CD14-positive monocyte (primary cell): ENCODE measurements at regions not wholly inside any gene's neighbourhood (a gene's known extent, or its start where the extent isn't known, plus 50 kb on each side); places are given as distances from the start of the nearest gene placed in this dataset.

Source experiments
- DNase-seq, 3 donors: peaks; one replicate each; pipeline ENCODE4 v3.0.0-alpha.2; 2011 to 2022
- H2AFZ ChIP-seq: 2 replicates; pipeline ENCODE4 v1.6.0; 2012; ENCODE audit warnings: mild to moderate bottlenecking, low read depth, low read length, inconsistent platforms; ENCODE audit not compliant: insufficient read depth, poor library complexity, severe bottlenecking
- H3K27ac ChIP-seq, 2 donors: 1 replicate in 1 of 2; 2 replicates in 1 of 2; pipeline ENCODE4 v1.5.1; 2012 to 2013; ENCODE audit warnings: low read length in 2 of 2, control low read depth in 1 of 2, inconsistent platforms in 1 of 2, low read depth in 1 of 2, mild to moderate bottlenecking in 1 of 2
- H3K27me3 ChIP-seq, 2 donors: one replicate each; pipeline versions ENCODE4 v1.6.0 to v1.6.1; 2011 to 2013; ENCODE audit warnings: low read length in 2 of 2; ENCODE audit not compliant: control insufficient read depth in 2 of 2, insufficient read depth in 2 of 2
- H3K36me3 ChIP-seq, 2 donors: replicated peaks in 1 of 2; 1 replicate in 1 of 2; 2 replicates in 1 of 2; pipeline versions ENCODE4 v1.5.1 to v1.6.1; 2012 to 2013; ENCODE audit warnings: low read length in 2 of 2, control low read depth in 1 of 2, inconsistent platforms in 1 of 2, mild to moderate bottlenecking in 1 of 2; ENCODE audit not compliant: insufficient read depth in 2 of 2, control insufficient read depth in 1 of 2
- H3K4me1 ChIP-seq, 2 donors: 1 replicate in 1 of 2; 2 replicates in 1 of 2; pipeline versions ENCODE4 v1.5.1 to v1.6.1; 2012 to 2013; ENCODE audit warnings: low read length in 2 of 2, control low read depth in 1 of 2, inconsistent platforms in 1 of 2, mild to moderate bottlenecking in 1 of 2, moderate library complexity in 1 of 2; ENCODE audit not compliant: insufficient read depth in 2 of 2, control insufficient read depth in 1 of 2
- H3K4me2 ChIP-seq: replicated peaks from 2 replicates; pipeline ENCODE3; 2012; ENCODE audit warnings: low read length, moderate library complexity, mild to moderate bottlenecking; ENCODE audit not compliant: poor library complexity, severe bottlenecking; ENCODE audit errors: extremely low read depth
- H3K4me3 ChIP-seq, 3 experiments: fragments of 200-600 bp in 1 of 3; sonication (generic) in 1 of 3; replicated peaks in 1 of 3; 1 replicate in 2 of 3; 2 replicates in 1 of 3; pipeline ENCODE4 v1.5.1; 2011 to 2013; ENCODE audit warnings: low read length in 3 of 3, mild to moderate bottlenecking in 3 of 3, control low read depth in 2 of 3, low read depth in 2 of 3, inconsistent platforms in 1 of 3, moderate library complexity in 1 of 3
- H3K79me2 ChIP-seq: 2 replicates; pipeline ENCODE4 v1.6.0; 2012; ENCODE audit warnings: mild to moderate bottlenecking, control low read depth, inconsistent platforms, low read length, moderate library complexity; ENCODE audit not compliant: insufficient read depth
- H3K9ac ChIP-seq: 2 replicates; pipeline ENCODE4 v1.6.0; 2017; ENCODE audit warnings: low read length, mild to moderate bottlenecking; ENCODE audit not compliant: insufficient read depth, poor library complexity, severe bottlenecking
- H3K9me3 ChIP-seq, 2 donors: replicated peaks in 1 of 2; 1 replicate in 1 of 2; 2 replicates in 1 of 2; pipeline versions ENCODE4 v1.5.1 to v1.6.1; 2012 to 2013; ENCODE audit warnings: low read length in 2 of 2, control low read depth in 1 of 2; ENCODE audit not compliant: control insufficient read depth in 1 of 2, insufficient read depth in 1 of 2
- H4K20me1 ChIP-seq: 2 replicates; pipeline ENCODE4 v1.6.0; 2012; ENCODE audit warnings: mild to moderate bottlenecking, low read length, control low read depth, moderate library complexity; ENCODE audit not compliant: insufficient read depth
- H3K27ac Mint-ChIP-seq, 7 donors: one replicate each; pipeline ENCODE4 v1.8.0; 2020; ENCODE audit warnings: mild to moderate bottlenecking in 7 of 7, mixed read lengths in 7 of 7, moderate library complexity in 6 of 7, inconsistent platforms in 2 of 7
- H3K27me3 Mint-ChIP-seq, 3 donors: one replicate each; pipeline ENCODE4 v1.8.0; 2021 to 2022; ENCODE audit warnings: low read depth in 3 of 3, mild to moderate bottlenecking in 3 of 3, mixed read lengths in 3 of 3, moderate library complexity in 3 of 3, inconsistent platforms in 1 of 3
- H3K36me3 Mint-ChIP-seq, 2 donors: one replicate each; pipeline ENCODE4 v1.8.0; 2020; ENCODE audit warnings: mixed read lengths in 2 of 2, inconsistent platforms in 1 of 2, mild to moderate bottlenecking in 1 of 2
- H3K4me1 Mint-ChIP-seq: one replicate; pipeline ENCODE4 v1.8.0; 2020; ENCODE audit warnings: mild to moderate bottlenecking, mixed read lengths
- H3K4me3 Mint-ChIP-seq, 2 donors: one replicate each; pipeline ENCODE4 v1.8.0; 2020; ENCODE audit warnings: mild to moderate bottlenecking in 2 of 2, mixed read lengths in 2 of 2, moderate library complexity in 1 of 2
- H3K9me3 Mint-ChIP-seq, 7 donors: one replicate each; pipeline ENCODE4 v1.8.0; 2020 to 2022; ENCODE audit warnings: mixed read lengths in 7 of 7, mild to moderate bottlenecking in 6 of 7, moderate library complexity in 6 of 7, inconsistent platforms in 2 of 7
- WGBS: methylation state at CpG from one replicate; pipeline ENCODE4 v1.1.5; 2013; ENCODE audit warnings: missing lambda C conversion rate; ENCODE audit not compliant: insufficient coverage; 5-methylcytosine and 5-hydroxymethylcytosine counted together
- intact Hi-C, 2 donors: fragments of 100-400 bp; cut with micrococcal nuclease; formaldehyde crosslinking; loops; one replicate each; pipeline versions ENCODE4 v1.15.0 to v1.15.1; 2023
- TF ChIP-seq, protein P1 (sequence below): fragments of 200-600 bp; IDR thresholded peaks from one replicate; pipeline ENCODE4 v1.8.0; 2022; ENCODE audit warnings: antibody characterized with exemption, mild to moderate bottlenecking

DNA sequence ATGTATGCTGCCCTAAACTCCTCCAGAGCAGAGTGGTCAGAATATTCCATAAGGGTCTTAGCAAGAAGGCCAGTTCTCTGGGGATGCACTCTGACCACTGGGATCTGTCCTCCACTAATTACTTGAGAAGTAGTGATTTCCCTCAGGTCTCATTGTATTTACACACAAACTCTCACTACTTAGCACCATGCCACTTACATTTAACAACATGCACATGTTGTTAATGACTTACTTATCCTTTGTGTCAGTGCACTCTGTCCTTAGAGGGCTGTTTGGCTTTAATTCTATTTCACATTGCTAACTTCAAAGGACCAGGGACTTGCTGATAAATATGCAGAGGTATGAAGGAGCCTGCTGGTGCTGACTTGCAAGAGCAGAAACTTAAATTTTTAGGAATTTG is 1415.5 kb upstream of the ACVR2A start:
- Histone ChIP-seq H3K9ac (no peak overlapping the region), H3K4me1 (no peaks in the 10 kb centered on the region), H3K27ac (no peak overlapping the region), H3K4me3 (no peak overlapping the region), H3K27me3 (no peaks in the 10 kb centered on the region), H3K36me3 (no peaks in the 10 kb centered on the region), H2AFZ (no peak overlapping the region), H3K4me2 (no peak overlapping the region), H3K79me2 (no peaks in the 10 kb centered on the region), H4K20me1 (no peaks in the 10 kb centered on the region), H3K9me3 (no peaks in the 10 kb centered on the region)
- H3K27me3 Mint-ChIP-seq = no peaks in the 10 kb centered on the region
- H3K9me3 Mint-ChIP-seq = peaks cover 0 to 2% (median 0%) of the 10 kb centered on the region in 7 donors
- TF ChIP-seq, protein P1, sequence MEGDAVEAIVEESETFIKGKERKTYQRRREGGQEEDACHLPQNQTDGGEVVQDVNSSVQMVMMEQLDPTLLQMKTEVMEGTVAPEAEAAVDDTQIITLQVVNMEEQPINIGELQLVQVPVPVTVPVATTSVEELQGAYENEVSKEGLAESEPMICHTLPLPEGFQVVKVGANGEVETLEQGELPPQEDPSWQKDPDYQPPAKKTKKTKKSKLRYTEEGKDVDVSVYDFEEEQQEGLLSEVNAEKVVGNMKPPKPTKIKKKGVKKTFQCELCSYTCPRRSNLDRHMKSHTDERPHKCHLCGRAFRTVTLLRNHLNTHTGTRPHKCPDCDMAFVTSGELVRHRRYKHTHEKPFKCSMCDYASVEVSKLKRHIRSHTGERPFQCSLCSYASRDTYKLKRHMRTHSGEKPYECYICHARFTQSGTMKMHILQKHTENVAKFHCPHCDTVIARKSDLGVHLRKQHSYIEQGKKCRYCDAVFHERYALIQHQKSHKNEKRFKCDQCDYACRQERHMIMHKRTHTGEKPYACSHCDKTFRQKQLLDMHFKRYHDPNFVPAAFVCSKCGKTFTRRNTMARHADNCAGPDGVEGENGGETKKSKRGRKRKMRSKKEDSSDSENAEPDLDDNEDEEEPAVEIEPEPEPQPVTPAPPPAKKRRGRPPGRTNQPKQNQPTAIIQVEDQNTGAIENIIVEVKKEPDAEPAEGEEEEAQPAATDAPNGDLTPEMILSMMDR = no peak
- H3K36me3 Mint-ChIP-seq = no peaks in the 10 kb centered on the region
- no peak for DNase-seq
- H3K4me3 Mint-ChIP-seq = no peak overlapping the region
- no peak overlapping the region for H3K27ac Mint-ChIP-seq
- H3K4me1 Mint-ChIP-seq = no peaks in the 10 kb centered on the region
- intact Hi-C loops = no loop called here

DNA sequence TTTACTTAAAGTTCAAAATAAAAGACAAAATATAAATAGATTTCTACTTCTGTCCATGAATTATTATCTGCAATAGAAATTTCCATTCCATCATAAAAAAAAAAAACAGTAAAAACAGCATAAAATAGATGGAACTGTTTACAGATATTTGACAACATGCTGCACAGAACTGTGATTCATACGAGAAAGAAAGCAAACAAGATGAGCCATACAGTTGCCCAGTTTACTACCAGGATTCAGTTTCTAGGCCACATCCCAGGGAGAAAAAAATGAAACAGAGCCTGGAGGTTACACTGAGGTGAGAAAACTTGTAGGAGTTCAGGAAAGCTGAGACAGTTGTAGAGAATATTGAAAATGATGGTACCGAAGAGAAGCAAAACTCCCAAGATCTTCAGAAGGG is 1426.9 kb upstream of the ACVR2A start:
- H3K9me3 Mint-ChIP-seq = peaks cover 0 to 10% (median 7%) of the 10 kb centered on the region in 7 donors
- no peak for DNase-seq
- H3K27me3 ChIP-seq = no peaks in the 10 kb centered on the region
- no peak overlapping the region for H3K4me3 ChIP-seq
- H3K36me3 Mint-ChIP-seq = no peaks in the 10 kb centered on the region
- no peaks in the 10 kb centered on the region for H3K4me1 ChIP-seq
- no peak overlapping the region for H3K27ac ChIP-seq
- H3K79me2 ChIP-seq = no peaks in the 10 kb centered on the region
- H3K4me2 ChIP-seq = no peak overlapping the region
- WGBS = 80% methylated on average over 1 of the region's 2 CpGs
- no peak overlapping the region for H3K4me3 Mint-ChIP-seq
- peaks cover 0 to 3% of the 10 kb centered on the region in 2 donors for H3K9me3 ChIP-seq
- H3K27ac Mint-ChIP-seq = no peak overlapping the region
- intact Hi-C loops = no loop called here
- H3K4me1 Mint-ChIP-seq = no peaks in the 10 kb centered on the region
- no peaks in the 10 kb centered on the region for H4K20me1 ChIP-seq
- H3K36me3 ChIP-seq = no peaks in the 10 kb centered on the region
- H3K27me3 Mint-ChIP-seq = peaks cover 0 to 2% (median 0%) of the 10 kb centered on the region in 3 donors
- no peak overlapping the region for H3K9ac ChIP-seq
- H2AFZ ChIP-seq = no peak overlapping the region
- TF ChIP-seq, protein P1 = no peak
